Rectal smooth muscle tissue (tissue), 1 donor: ENCODE measurements at regions not wholly inside any gene's neighbourhood (a gene's known extent, or its start where the extent isn't known, plus 50 kb on each side); places are given as distances from the start of the nearest gene placed in this dataset.

Experiments
- H3K27ac ChIP-seq: one replicate; pipeline ENCODE4 v1.7.0; 2013; ENCODE audit warnings: low read depth, low read length, inconsistent platforms
- H3K27me3 ChIP-seq: one replicate; pipeline ENCODE4 v1.7.0; 2013; ENCODE audit warnings: low read length; ENCODE audit not compliant: control insufficient read depth, insufficient read depth
- H3K36me3 ChIP-seq: one replicate; pipeline ENCODE4 v1.7.0; 2013; ENCODE audit warnings: low read length; ENCODE audit not compliant: control insufficient read depth, insufficient read depth
- H3K4me1 ChIP-seq: one replicate; pipeline ENCODE4 v1.7.0; 2013; ENCODE audit warnings: low read length; ENCODE audit not compliant: control insufficient read depth, insufficient read depth
- H3K4me3 ChIP-seq: one replicate; pipeline ENCODE4 v1.7.0; 2013; ENCODE audit warnings: low read length
- H3K9ac ChIP-seq: one replicate; pipeline ENCODE4 v1.7.0; 2013; ENCODE audit warnings: low read length

DNA sequence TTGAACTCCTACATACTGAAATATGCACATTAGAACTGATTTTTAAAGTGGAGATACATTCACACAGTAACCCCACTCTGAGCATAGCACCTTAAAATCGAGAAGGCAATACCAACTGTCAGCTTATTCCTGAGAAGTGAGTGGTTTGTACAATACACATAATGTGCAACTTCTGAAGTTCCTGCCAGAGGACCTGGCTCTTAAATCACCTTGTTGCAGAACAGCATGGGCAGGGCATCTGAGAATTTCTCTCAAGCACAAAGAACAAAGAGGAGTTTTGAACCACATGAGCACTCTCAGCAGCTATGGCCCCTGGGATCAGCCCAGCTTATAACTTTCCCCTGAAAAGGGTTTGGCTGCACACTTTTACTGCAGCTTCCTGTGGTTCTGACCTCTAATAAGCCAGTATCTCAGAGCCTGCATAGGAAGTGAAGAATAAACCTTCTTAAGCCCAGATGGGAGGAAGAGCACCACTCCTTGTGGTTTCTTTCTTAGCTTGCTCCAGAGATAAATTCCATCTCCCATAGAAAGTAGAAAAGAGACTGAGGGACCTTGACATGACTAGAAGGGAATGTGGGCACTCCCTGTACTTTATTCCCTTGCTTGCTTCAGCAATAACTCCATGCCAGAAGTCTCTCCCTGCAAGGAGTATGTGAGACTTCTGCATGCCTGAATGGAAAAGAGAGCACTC, 862.3 kb downstream of the SUCLG1 start:
- no peaks in the 10 kb centered on the region for H3K36me3 ChIP-seq
- H3K27ac ChIP-seq = no peak overlapping the region
- H3K4me3 ChIP-seq = no peak overlapping the region
- H3K4me1 ChIP-seq = no peaks in the 10 kb centered on the region
- H3K9ac ChIP-seq = no peak overlapping the region
- no peaks in the 10 kb centered on the region for H3K27me3 ChIP-seq

DNA sequence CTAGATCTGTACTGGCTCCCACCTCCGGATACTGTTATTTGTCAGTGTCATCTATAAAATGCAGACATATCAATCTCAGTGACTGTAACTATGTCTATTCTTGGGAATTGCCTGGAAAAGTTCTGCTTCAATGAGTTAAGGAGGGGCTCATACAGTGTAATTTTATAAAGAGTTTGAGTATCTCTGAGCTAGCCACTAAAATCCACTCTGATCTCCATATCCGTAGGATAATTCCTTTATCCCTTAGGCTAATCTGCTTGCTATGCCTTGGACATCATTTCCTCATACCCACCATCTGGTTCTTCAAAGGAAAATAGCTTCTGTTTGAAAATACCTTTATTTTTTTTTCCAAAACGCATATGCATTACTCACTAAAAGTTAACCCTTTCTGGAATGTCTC, 863.2 kb downstream of the SUCLG1 start:
- Histone ChIP-seq H3K4me1 (no peaks in the 10 kb centered on the region), H3K9ac (no peak overlapping the region), H3K27ac (no peak overlapping the region), H3K36me3 (no peaks in the 10 kb centered on the region), H3K27me3 (no peaks in the 10 kb centered on the region), H3K4me3 (no peak overlapping the region)

DNA sequence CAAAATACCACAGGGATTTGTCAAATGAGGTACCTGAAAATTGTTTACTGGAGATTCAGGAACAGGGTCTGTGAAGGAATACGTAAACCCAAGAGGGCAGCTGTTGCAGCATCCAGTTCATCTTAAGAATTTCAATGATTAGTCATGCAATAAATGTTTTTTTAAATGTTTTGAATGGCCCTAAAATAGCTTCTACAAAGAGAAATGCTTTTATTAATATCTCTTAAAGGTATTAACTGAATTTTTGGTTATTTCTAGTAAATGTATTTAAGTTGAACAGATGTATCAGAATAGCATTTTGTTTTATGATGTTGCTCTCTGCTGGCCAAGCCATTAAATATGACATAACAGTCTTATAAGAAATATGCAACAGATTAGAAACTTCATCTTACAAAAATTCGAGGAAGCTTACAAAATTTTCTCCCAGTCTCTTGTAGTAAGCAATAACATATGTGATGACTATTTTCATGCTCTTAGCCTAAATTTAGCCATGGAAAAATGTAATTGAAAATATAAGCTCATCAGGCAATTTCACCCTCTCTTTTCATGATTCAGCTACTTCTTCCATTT, 863.9 kb downstream of the SUCLG1 start:
- Histone ChIP-seq H3K4me3 (no peak overlapping the region), H3K27me3 (no peaks in the 10 kb centered on the region), H3K36me3 (no peaks in the 10 kb centered on the region), H3K27ac (no peak overlapping the region), H3K4me1 (no peaks in the 10 kb centered on the region), H3K9ac (no peak overlapping the region)

DNA sequence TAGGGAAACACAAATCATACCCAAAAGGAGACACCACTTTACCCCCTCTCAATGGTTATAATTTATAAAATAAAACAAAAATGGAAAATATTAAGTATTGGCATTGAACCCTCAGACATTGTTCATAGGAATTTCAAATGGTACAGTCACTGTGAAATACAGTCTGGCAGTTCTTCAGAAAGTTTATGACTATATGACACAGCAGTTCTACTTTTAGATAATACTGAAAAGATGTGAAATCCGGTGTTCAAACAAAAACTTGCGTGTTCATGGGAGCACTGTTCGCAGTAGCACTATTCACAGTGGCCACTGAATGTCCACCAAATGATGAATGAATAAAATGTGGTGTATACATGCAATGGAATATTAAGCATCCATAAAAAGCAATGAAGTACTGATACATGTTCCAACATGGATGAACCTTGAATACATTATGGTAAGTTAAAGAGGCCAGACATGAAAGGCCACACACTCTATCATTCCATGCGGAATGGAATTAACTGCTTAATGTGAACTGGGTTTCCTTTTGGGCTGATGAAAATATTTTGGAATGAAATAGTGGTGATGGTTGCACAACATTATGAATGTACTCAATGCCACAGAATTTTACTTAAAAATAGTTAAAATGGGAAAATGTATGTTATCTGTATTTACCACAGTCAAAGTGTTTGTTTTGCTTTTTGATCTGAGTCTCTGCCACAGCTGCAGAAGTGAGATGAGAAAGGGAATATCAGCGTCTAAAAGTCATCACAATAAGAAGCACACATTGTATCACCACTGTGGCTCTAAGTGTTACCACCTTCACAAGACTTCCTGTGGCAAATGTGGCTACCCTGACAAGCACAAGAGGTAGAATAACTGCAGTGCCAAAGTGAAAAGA, 864.6 kb downstream of the SUCLG1 start:
- Histone ChIP-seq H3K9ac (no peak overlapping the region), H3K27me3 (no peaks in the 10 kb centered on the region), H3K27ac (no peak overlapping the region), H3K36me3 (no peaks in the 10 kb centered on the region), H3K4me1 (no peaks in the 10 kb centered on the region), H3K4me3 (no peak overlapping the region)

DNA sequence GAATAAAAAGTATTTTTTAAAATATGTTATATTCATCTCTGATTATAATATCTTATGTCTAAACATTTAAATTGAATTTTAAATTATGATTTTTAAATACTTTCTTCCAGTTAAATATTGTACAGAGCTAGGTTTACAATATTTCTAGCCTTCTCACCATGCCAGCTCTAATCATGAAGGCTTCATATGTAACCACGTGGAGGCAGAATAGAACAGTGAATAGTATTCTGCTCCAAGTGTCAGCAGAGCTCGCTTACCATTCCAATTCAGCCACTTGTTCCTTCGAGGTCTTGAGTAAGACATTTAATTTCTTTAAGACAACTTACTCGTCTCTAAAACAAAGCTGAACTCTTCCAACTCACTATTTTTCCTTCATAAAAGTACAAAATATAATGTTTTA, 871.8 kb downstream of the SUCLG1 start:
- H3K27me3 ChIP-seq = no peaks in the 10 kb centered on the region
- H3K27ac ChIP-seq = no peak overlapping the region
- H3K4me1 ChIP-seq = no peaks in the 10 kb centered on the region
- no peak overlapping the region for H3K4me3 ChIP-seq
- no peak overlapping the region for H3K9ac ChIP-seq
- H3K36me3 ChIP-seq = no peaks in the 10 kb centered on the region

GRCh38 chr2:83585250-83585649, 873.8 kb downstream of the SUCLG1 start:
- H3K27ac ChIP-seq = no peak overlapping the region
- H3K36me3 ChIP-seq = no peaks in the 10 kb centered on the region
- H3K9ac ChIP-seq = no peak overlapping the region
- H3K27me3 ChIP-seq = no peaks in the 10 kb centered on the region
- H3K4me3 ChIP-seq = no peak overlapping the region
- no peaks in the 10 kb centered on the region for H3K4me1 ChIP-seq

GRCh38 chr2:83584672-83585071, 874.4 kb downstream of the SUCLG1 start:
- no peaks in the 10 kb centered on the region for H3K27me3 ChIP-seq
- no peaks in the 10 kb centered on the region for H3K36me3 ChIP-seq
- no peak overlapping the region for H3K9ac ChIP-seq
- no peak overlapping the region for H3K27ac ChIP-seq
- H3K4me1 ChIP-seq = no peaks in the 10 kb centered on the region
- H3K4me3 ChIP-seq = no peak overlapping the region

- Histone ChIP-seq H3K9ac (no peak overlapping the region), H3K27me3 (no peaks in the 10 kb centered on the region), H3K36me3 (no peaks in the 10 kb centered on the region), H3K27ac (no peak overlapping the region), H3K4me1 (no peaks in the 10 kb centered on the region), H3K4me3 (no peak overlapping the region)
These were observed 876.5 kb downstream of the SUCLG1 start for GRCh38 chr2:83582589-83582988.

GRCh38 chr2:83579507-83579906, 879.6 kb downstream of the SUCLG1 start:
- H3K9ac ChIP-seq = no peak overlapping the region
- no peaks in the 10 kb centered on the region for H3K4me1 ChIP-seq
- H3K36me3 ChIP-seq = no peaks in the 10 kb centered on the region
- no peaks in the 10 kb centered on the region for H3K27me3 ChIP-seq
- H3K27ac ChIP-seq = no peak overlapping the region
- H3K4me3 ChIP-seq = no peak overlapping the region

DNA sequence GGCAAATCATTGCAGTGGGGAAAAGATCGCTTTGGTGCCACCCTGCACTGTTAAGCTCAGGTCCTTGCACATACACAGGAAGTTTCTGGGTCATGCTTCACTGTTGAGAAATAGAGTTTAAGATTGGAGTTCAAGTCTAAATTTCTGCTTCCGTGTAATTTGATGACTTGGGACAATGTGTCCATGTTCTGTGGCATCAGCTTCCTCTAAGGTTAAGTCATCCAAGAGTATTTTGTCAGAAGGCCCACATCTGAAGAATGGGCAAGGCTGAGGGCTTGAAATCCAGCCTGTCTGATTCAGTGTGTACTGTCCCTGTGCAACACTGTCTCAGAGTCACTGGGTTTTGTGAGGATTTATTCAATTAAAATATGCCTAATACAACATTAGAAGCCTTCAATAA, 880.7 kb downstream of the SUCLG1 start:
- Histone ChIP-seq H3K9ac (no peak overlapping the region), H3K36me3 (no peaks in the 10 kb centered on the region), H3K27me3 (no peaks in the 10 kb centered on the region), H3K4me1 (no peaks in the 10 kb centered on the region), H3K27ac (no peak overlapping the region), H3K4me3 (no peak overlapping the region)

- no peaks in the 10 kb centered on the region for H3K36me3 ChIP-seq
- no peaks in the 10 kb centered on the region for H3K4me1 ChIP-seq
- no peak overlapping the region for H3K9ac ChIP-seq
- no peaks in the 10 kb centered on the region for H3K27me3 ChIP-seq
- H3K27ac ChIP-seq = no peak overlapping the region
- H3K4me3 ChIP-seq = no peak overlapping the region
These were observed 884.5 kb downstream of the SUCLG1 start for GRCh38 chr2:83574614-83575013.

DNA sequence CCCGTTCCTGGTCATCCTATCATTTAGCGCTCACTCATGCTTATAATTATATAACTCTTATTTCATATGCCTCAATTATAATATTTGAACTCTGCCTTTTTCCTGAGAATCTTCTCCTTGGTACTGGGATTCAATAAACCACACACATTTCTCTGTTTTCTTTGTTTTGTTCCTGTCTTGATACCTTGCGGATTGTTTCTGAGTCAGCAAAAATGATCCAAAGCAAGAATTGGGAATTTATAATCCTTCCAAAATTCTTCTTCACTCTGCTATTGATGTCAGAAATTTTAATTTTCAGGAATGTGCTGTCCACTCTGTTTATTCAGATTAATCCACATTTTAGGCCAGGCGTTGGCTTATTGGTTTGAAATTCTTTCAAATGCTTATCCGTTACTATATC, 886.0 kb downstream of the SUCLG1 start:
- H3K4me1 ChIP-seq = no peaks in the 10 kb centered on the region
- no peak overlapping the region for H3K4me3 ChIP-seq
- H3K9ac ChIP-seq = no peak overlapping the region
- no peaks in the 10 kb centered on the region for H3K36me3 ChIP-seq
- H3K27me3 ChIP-seq = no peaks in the 10 kb centered on the region
- H3K27ac ChIP-seq = no peak overlapping the region
